GM21528 (cell line): ENCODE measurements at regions not wholly inside any gene's neighbourhood (a gene's known extent, or its start where the extent isn't known, plus 50 kb on each side); places are given as distances from the start of the nearest gene placed in this dataset.
"Not testable (repeated sequence)": the region's sequence is repeated elsewhere in the genome, so short reads cannot be mapped to it uniquely, and the experiment has no call there.

Experiments
- ATAC-seq: cut with Tn5 transposase; IDR thresholded peaks from one replicate; pipeline ENCODE4 v1.9.1; 2021; ENCODE audit warnings: mild to moderate bottlenecking, moderate library complexity; ENCODE audit not compliant: unreplicated experiment, low FRiP score

DNA sequence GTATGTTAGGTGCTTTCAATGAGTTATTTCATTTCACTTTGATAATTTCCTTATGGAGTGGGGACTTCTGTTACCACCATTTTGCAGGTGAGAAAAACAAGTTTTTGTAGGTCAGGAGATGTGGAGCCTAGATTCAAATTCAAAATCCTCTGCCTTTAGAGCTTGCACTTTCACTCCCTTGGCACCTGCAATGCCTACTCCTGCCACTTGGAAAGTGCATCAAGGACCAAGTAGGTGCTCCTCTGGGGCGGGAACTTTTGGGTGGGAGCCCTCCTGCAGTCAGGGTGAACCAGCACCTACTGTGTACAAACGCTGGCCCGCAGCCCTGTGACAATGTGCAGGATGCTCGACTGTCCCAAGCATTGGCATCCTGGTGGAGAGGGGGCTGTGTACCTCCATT is 199.0 kb downstream of the EMX2 start:
- no peak for ATAC-seq

DNA sequence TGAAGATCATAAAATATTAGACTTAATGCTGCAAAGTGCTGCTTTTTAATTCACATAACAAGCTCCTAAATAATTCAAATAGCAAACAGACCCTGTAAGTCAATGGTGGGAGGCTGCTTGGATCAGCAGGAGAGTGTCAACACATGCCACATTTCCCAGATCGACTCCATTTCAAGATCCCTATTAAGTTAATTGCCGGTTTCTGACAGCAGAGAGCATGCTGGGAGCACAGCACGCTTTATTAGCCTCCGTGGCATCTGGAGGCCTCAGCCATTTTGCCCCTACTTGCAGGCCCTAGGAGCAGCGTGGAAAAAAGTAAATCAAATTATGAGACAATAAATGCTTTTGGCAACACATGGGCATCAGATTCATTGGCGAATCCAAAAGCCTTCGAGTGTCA is 201.0 kb downstream of the EMX2 start:
- ATAC-seq = no peak

DNA sequence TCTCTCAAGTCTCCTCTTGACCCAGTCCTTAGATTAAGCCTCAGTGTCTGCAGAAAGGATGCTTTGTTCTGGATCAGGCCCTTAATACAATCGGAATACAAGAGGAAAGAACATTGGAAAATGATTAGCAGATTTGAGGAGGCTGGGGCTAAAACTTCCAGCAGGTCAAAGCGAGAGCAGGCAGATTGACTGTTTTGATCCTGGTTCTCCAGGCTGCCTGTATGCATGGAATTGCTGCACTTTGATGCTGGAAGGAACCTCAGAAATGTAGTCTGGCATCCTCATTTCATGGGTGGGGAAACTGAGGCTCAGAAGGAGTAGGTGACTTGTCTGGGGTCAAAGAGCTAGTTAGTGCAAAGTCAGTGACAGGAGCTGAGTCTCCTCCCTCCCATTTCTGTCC is 202.8 kb downstream of the EMX2 start:
- ATAC-seq = no peak

DNA sequence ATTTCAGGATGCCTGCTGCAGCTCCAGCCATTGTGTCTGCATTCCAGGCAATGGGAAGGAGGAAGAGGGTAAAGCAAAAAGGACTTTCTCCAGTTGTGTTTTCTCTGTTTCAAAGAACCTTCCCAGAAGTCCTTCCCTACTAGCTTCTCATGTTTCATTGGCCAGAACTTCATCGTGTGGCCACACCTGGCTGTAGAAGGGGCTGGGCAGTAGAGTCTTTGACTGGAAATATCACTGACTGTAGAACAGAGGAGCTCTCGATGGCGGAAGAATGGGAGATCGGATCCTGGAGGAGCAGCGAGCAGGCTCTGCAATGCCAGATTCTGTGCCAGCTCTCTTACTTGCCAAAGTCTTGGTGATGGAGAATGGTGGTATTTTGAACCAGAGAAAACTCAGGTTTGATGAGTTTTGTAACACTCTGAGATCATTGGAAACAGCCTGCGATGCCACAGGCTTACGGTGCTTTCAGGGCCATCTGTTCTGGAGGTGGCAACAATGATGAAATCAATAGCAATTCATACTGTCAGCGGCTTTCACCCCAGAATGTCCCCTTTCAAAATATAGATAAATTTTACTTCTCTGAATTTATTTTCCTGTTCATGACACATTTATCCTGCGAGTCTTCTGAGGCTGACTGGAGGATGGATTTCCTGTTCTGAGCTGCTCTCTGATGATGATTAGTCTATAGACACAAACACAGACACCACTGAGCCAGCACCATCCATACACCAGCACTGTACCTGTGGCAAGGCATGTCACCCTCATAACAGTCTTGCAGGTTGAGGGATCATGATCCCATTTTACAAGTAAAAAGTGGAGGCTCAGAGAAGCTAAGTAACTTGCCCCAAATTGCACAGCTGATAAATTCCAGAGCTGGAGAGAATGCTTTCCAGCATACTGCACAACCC is 204.2 kb downstream of the EMX2 start:
- no peak for ATAC-seq

DNA sequence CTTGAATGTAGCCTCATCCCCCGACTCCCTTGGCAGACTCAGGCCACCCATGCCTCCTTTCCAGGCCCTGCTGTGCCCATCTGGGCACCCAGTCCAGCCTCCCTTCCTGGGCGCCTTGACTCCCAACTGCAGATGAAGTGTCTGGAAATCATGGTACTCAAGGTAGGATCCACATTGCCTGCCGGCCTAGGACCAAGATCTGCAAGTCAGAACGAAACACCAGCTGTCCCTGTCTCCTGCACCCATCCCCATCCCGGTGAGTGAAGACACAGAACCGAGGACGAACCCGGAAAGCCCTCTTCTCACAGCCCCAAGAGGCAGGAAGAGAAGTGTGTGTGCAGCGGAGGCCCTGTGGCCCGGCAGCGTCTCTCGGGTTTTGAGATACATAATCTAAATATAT is 205.1 kb downstream of the EMX2 start:
- ATAC-seq = no peak

DNA sequence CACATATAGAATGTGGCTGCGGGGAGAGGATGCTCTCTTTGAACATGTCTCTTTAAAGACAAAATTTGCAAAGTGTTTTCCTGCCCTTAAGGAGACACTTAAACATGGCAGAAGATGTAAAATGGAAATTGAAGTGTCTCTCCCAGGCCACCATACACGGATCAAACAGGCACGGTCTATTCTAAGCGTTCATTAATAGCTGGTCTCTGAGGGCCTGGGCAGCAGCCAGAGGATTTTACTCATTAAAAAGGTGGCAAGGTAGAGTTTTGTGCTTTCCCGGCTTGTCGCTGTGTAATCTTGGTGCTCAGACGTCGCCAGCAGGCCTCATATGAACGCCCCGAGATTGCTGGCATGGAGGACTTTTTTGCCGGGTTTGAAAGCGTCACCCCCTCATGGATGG is 205.5 kb downstream of the EMX2 start:
- no peak for ATAC-seq

DNA sequence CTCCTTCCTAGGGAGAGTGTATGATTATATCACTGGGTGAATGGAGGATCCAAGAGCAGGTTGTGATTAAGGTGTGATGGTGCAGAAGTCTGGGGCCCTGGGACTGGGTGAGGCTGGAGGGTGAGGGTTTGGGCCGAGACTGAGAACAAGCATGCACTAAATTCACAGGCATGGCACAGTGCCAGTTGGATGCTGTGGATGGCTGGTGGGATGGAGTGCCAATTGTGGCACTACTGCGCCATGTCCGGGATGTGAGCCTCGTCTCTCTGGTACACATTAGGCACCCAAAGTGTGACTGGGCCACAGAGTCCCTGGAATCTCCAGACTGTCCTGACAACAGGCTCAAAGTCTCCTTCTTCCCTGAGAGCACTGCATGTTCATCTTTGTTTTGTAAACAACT is 208.1 kb downstream of the EMX2 start:
- ATAC-seq = no peak

DNA sequence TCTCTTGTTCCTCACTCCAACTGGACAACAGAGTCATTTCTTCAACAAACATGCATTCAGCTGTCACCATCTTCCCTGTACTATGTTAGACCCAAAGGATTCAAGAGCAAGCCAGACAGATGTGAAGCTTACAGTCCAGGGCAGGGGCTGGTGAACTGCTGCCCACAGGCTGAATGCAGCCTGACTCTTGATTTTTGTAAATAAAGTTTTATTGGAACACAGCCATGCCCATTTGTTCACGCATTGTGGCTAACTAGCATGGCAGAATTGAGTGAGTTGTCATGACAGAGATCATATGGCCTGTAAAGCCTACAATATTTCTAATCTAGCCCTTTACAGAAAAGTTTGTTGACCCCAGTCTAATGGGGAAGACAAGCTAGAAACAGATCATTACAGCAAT is 208.7 kb downstream of the EMX2 start:
- no peak for ATAC-seq

DNA sequence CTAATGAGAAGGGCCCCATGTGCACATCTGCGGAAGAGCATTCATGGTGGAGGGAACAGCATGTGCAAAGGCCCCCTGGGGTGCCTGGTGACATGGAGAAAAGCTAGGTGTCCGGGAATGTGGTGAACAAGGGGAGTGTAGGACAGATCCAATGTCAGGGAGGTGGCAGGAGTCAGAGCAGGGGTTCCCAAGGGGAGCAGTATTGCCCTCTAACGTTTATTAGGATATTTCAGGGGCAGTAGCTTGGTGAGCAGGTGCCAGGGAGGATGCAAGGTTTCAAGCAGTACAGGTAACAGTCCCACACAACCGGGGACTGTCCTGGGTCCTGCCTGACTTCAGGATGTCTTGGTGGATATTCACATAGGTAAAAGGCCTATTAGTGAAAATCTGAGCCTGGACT is 209.6 kb downstream of the EMX2 start:
- ATAC-seq = no peak

DNA sequence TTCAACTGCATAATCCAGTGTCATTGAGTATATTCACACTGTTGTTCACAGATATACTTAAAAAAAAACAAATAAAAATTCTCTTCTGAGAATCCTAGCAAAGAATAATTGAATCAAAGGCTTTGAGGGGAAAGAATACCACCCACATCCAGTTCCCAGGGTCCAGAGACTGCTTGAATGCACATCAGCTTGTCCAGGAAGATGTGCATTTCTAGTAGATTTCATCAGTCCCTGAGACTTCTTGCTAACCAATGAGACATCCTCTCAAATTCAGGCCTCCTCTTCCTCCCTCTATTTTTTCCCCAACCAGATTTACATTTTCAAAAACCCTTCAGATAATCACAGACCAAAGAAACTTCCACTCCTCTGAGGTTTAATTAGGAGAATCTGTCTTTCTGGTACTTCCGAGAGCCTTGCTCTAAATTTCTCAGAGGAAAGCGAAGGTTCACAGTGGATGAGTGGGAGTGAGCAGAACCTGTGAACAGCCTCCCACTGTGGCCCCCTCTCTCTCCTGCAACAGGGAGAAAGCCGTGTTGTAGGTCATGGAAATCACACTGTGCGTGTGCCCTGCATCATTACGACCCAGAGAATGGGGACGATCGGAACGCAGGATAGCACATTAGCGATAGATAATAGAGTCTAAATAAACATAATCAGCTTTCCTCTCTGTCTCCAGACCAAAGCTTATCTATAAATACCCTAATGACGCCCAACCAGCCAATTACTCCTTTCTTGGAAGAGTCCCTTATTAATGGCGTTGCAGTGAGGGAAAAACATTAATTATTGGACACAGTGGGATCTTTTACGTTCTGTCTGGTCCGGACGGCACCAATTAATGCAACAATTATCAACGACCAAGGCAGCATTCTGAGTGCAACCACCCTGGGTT is 212.5 kb downstream of the EMX2 start:
- no peak for ATAC-seq

DNA sequence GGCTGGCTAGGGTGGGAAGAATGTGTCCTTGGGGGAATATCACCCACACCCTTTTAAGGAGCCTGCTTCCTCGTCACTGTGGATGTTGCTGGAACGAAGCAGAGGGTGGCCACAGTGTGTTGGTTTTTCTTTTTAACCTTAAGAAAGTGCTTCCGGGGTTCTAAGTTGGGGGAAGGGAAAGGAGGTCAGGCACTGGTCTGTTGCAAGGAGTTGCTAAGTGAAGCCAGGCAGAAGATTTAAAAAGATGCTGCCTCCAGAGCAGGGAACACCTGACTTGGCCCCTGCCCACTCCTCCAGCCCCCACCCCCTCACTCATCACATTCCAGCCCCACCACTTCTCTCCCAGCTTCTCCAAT is 213.1 kb downstream of the EMX2 start:
- ATAC-seq = no peak

DNA sequence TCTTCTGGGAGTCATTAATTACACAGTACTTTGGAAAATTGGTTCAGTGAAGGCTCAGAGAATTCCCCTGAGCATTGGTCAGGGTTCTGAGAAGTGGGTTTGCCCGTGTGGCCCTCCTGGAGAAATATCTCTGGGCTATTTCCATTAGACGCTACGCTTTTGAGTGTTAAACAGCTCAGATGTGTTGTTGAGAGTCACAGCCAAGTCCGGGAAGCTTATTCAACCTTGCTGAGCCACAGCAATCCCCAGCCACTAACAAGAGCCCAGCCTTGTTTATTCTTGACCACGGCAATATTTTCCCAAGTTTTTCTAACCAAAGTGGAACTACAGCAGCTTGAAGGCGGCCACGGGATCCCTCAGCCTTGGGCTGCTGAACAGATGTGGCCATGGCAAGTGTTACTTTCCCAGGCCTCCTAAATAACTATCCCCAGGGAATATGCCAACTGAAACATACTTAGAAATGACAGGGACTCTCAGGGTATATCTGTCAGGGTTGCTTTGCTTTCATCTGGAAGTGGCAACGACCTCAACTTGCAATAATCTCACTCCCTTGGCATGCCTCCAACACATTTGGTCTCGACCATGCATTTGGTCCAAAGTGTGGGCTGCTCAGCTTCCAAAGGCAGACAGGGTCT is 214.7 kb downstream of the EMX2 start:
- no peak for ATAC-seq

DNA sequence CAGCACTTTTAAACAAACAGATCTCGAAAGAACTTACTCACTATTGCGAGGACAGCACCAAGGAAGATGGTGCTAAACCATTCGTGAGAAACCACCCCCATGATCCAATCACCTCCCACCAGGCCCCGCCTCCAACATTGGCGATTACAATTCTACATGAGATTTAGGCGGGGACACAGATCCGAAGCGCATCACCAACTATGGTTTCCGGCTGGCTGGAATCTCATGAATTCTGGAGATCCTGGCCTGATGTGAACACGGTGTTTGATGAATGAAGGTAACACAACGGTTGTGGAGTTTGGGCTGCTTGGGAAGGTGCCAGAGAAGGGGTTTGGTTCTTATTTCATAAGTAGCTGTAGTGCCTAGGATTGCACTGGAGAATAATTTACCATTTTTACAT is 216.7 kb downstream of the EMX2 start:
- no peak for ATAC-seq

DNA sequence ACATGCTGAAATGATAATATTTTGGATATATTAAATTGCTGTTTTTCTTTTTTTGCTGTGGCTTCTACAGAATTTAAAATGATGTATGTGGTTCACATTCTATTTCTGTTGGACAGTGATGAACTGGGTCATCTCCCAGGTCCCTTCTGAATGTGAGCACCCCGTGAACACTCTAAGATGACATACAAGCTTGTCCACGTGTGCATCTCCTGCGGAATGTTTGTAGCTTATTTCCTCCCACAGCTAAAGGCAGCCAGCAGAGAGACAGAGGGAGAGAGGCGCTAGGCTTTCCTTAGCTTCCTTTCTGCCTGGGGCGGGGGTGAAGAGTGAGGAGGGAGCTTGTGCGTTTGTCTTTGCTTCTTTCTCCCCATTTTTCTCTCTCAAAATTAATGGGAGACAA is 219.1 kb downstream of the EMX2 start:
- no peak for ATAC-seq

DNA sequence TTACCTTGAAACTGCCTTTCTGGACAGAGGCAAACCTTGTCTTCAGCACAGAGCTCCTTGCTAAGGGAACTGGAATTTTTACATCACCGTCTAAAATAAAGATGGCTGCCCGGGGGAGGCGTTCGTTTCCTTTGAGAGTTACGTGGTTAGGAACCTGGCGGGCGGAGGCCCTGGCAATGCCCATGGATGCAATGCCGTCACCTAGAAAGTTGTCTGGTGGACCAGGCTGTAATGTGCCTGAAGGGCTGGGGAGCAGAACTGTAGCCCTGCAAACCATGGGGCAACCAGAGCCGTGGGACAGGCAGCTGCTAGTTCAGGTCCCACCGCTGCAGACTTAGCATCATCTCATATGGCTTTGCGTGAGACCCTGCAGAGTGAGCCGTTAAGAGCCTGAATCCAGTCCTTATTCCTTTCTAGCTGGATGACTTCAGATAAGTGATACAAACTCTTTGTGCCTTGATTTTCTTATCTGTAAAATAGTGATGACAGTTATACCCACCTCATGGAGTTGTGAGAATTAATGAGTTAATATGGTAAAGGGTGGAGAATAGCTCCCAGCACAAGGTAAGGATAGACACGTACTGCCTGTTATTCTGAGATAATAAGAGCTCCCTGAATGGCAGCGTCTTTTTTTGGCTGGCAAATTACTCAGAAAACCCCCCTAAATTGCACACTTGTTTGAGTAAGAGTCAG is 219.7 kb downstream of the EMX2 start:
- no peak for ATAC-seq

DNA sequence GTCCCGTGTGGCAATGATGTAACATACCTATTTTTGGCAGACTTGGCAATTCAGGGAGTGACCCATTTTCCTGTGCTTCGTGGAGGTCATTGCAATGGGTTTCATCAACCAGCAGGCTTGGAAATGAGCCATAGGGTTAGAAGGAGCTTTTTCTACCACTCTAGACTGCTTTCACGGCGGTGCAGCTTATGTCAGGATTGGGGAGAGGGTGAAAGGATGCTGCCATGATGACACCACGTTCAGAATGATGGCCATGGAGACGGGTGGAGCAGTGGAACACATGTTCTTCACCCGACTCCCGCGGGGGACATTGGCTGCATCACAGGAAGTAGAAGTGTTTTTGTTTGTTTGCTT is 220.2 kb downstream of the EMX2 start:
- no peak for ATAC-seq

DNA sequence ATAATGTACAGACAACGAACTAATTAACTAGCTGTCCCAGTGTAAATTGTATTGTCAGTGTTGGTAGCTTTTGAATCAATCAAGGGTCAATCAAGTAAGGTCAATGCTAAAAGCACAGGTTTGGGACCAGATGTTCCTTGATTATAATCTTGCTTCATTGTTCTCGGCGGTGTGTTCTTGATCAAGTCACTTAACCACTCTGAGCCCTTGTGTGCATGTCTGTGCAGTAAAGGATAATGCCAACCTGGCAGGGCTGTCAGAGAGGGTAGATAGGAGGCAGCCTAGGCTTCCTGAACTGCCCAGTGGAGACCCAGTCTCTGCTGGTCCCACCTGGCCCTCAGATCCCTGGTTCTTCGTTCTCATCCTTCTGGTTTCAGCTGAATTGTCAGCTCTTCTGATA is 221.0 kb downstream of the EMX2 start:
- ATAC-seq = no peak

DNA sequence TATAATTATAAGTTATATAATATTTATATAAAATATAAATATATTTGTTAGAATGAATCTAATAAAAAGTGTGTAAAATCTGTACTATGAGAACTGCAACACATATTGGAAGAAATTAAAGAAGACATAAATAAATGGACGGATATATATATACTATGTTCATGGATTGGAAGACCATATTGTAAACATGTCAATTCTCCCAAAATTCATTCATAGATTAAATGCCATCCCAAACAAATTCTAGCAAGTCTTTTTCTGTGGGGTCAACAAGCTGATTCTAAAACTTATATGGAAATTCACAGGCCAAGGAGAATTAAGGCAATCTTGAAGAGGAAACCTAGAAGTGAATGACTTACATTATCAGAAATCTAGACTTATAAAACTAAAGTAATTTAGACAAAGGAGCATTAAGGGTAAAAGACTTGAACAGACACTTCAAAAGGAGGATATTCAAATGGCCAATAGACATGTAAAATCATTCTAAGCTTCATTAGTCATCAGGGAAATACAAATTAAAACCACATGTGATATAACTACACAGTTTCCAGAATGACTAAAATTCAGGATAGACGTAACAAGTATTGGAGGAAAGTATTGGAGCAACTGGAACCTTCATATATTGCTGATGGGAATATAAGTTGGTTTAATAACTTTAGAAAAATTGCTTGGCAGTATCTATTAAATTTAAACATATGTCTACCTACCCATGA is 225.9 kb downstream of the EMX2 start:
- ATAC-seq = no peak

DNA sequence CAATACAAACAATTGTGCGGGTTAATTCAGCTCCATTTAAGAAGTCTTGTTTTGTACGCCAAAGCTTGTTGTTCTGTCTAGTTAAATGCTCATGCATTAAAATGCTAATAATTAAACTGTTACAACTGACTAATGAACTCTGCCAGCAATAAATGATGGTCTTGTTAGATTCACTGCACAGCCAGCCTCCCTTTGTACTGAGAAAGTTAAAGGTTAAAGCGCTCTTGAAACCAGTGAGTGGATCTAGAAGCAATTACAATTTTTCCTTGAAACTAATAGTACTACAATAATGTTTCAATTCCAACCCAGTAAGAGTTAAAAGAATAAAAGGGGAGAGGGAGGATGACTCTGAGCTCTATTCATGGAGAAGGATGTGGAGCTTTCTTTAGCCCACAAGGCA is 233.0 kb downstream of the EMX2 start:
- no peak for ATAC-seq

DNA sequence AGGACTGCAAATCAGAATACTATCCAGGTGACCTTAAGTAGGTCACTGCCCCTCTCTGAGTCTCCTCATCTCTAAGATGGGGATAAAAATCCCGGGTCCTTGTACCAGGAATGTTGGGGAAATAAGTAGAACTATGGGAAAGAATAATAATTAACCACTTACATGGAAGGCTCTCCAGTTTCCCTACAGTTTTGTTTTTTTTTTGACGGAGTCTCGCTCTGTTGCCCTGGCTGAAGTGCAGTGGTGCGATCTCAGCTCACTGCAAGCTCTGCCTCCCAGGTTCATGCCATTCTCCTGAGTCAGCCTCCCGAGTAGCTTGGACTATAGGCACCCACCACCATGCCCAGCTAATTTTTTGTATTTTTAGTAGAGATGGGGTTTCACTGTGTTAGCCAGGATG is 234.7 kb downstream of the EMX2 start:
- ATAC-seq = not testable (repeated sequence)
